CD4-positive, alpha-beta memory T cell (primary cell): ENCODE measurements at regions not wholly inside any gene's neighbourhood (a gene's known extent, or its start where the extent isn't known, plus 50 kb on each side); places are given as distances from the start of the nearest gene placed in this dataset.

Experiments used
- CTCF ChIA-PET: fragments of 350-600 bp; sonication (Branson Sonifier 250); formaldehyde crosslinking; loops from one replicate; lab custom pipeline; 2021; ENCODE audit warnings: inconsistent platforms; ENCODE audit not compliant: partially characterized antibody; lab: Charles Lee
- POLR2A ChIA-PET: fragments of 350-600 bp; sonication (Branson Sonifier 250); formaldehyde crosslinking; loops from one replicate; lab custom pipeline; 2021; ENCODE audit not compliant: partially characterized antibody; lab: Charles Lee
- DNase-seq, 5 donors: peaks; one replicate each; pipeline versions ENCODE4 v3.0.0 to v3.0.0-alpha.2; 2020 to 2022; ENCODE audit warnings: mixed read lengths in 1 of 5
- H3K27ac ChIP-seq: one replicate; pipeline ENCODE4 v1.7.0; 2013; ENCODE audit warnings: low read depth, low read length
- H3K27me3 ChIP-seq: 2 replicates; pipeline ENCODE4 v1.7.0; 2013; ENCODE audit warnings: mild to moderate bottlenecking, low read length, moderate library complexity; ENCODE audit not compliant: insufficient read depth
- H3K36me3 ChIP-seq: 2 replicates; pipeline ENCODE4 v1.7.0; 2013; ENCODE audit warnings: mild to moderate bottlenecking, low read length, moderate library complexity; ENCODE audit not compliant: insufficient read depth
- H3K4me1 ChIP-seq: 2 replicates; pipeline ENCODE4 v1.7.0; 2013; ENCODE audit warnings: mild to moderate bottlenecking, low read length, moderate library complexity; ENCODE audit not compliant: insufficient read depth
- H3K4me3 ChIP-seq, 2 donors: one replicate each; pipeline ENCODE4 v1.7.0; 2013; ENCODE audit warnings: low read length in 2 of 2, mild to moderate bottlenecking in 1 of 2
- H3K9me3 ChIP-seq, 2 donors: one replicate each; pipeline ENCODE4 v1.7.0; 2013; ENCODE audit warnings: low read length in 2 of 2, control low read depth in 1 of 2; ENCODE audit not compliant: control insufficient read depth in 1 of 2
- H3K27ac Mint-ChIP-seq, 7 donors: one replicate each; pipeline ENCODE4 v1.8.0; 2020 to 2021; ENCODE audit warnings: mixed read lengths in 7 of 7, mild to moderate bottlenecking in 6 of 7, inconsistent platforms in 3 of 7, moderate library complexity in 3 of 7
- H3K27me3 Mint-ChIP-seq, 2 donors: one replicate each; pipeline ENCODE4 v1.8.0; 2020 to 2021; ENCODE audit warnings: mixed read lengths in 2 of 2
- H3K36me3 Mint-ChIP-seq, 2 donors: one replicate each; pipeline ENCODE4 v1.8.0; 2020 to 2021; ENCODE audit warnings: mixed read lengths in 2 of 2, inconsistent platforms in 1 of 2, mild to moderate bottlenecking in 1 of 2
- H3K4me1 Mint-ChIP-seq, 4 donors: one replicate each; pipeline ENCODE4 v1.8.0; 2020 to 2021; ENCODE audit warnings: mixed read lengths in 4 of 4, mild to moderate bottlenecking in 1 of 4
- H3K4me3 Mint-ChIP-seq, 8 donors: one replicate each; pipeline ENCODE4 v1.8.0; 2020 to 2021; ENCODE audit warnings: mixed read lengths in 8 of 8, mild to moderate bottlenecking in 7 of 8, moderate library complexity in 6 of 8, inconsistent platforms in 3 of 8
- H3K9me3 Mint-ChIP-seq, 8 donors: one replicate each; pipeline ENCODE4 v1.8.0; 2020 to 2021; ENCODE audit warnings: mixed read lengths in 8 of 8, mild to moderate bottlenecking in 5 of 8, inconsistent platforms in 3 of 8, moderate library complexity in 1 of 8
- intact Hi-C: fragments of 100-400 bp; cut with micrococcal nuclease; formaldehyde crosslinking; loops from one replicate; pipeline ENCODE4 v1.15.1; 2023

- intact Hi-C loops, result no loop called here
- H3K9me3 Mint-ChIP-seq, result no peaks in the 10 kb centered on the region
These were observed 86.0 kb upstream of the TET2 start for GRCh38 chr4:105060628-105061027.

GRCh38 chr4:105061136-105061696 lies 85.5 kb upstream of the TET2 start:
- Histone ChIP-seq H3K36me3 (no peaks in the 10 kb centered on the region), H3K4me3 (no peak overlapping the region), H3K9me3 (no peaks in the 10 kb centered on the region), H3K27me3 (no peaks in the 10 kb centered on the region), H3K4me1 (peaks cover 18% of the 10 kb centered on the region), H3K27ac (no peak overlapping the region)
- no peaks in the 10 kb centered on the region for H3K9me3 Mint-ChIP-seq
- H3K27ac Mint-ChIP-seq, result peak overlapping the region; percentile 14 to 72 (median 64)
- DNase-seq, result peak; percentile 1 to 34 (median 20)
- H3K36me3 Mint-ChIP-seq, result no peaks in the 10 kb centered on the region
- H3K27me3 Mint-ChIP-seq, result no peaks in the 10 kb centered on the region
- intact Hi-C loops, result no loop called here
- POLR2A ChIA-PET, result interaction anchor here (1.4 kb wide), 1 partner anchor 413 kb away, joined by 4 read pairs; the partner anchor contains the start of gene PPA2
- H3K4me3 Mint-ChIP-seq, result peak overlapping the region in 6 of 8 donors; percentile 31 to 80 (median 60)
- CTCF ChIA-PET, result interaction anchor here (1.0 to 1.4 kb wide), 2 partner anchors 10 to 413 kb away, joined by 3 to 5 read pairs; partner anchors contain the start of gene PPA2
- peaks cover 19 to 23% (median 21%) of the 10 kb centered on the region in 4 donors for H3K4me1 Mint-ChIP-seq

More at GRCh38 chr4:105060628-105061027, 86.0 kb upstream of the TET2 start:
- Histone ChIP-seq H3K27me3 (no peaks in the 10 kb centered on the region), H3K4me1 (peaks cover 18% of the 10 kb centered on the region), H3K36me3 (no peaks in the 10 kb centered on the region), H3K9me3 (no peaks in the 10 kb centered on the region), H3K27ac (no peak overlapping the region), H3K4me3 (no peak overlapping the region)
- POLR2A ChIA-PET, result no interaction called here
- Mint-ChIP-seq H3K4me1 (peaks cover 19 to 23% (median 21%) of the 10 kb centered on the region in 4 donors), H3K27me3 (no peaks in the 10 kb centered on the region), H3K27ac (peak overlapping the region in 1 of 7 donors; percentile 0), H3K4me3 (no peak overlapping the region), H3K36me3 (no peaks in the 10 kb centered on the region)
- no peak for DNase-seq
- CTCF ChIA-PET, result interaction anchor here (1.0 to 1.4 kb wide), 2 partner anchors 9 to 413 kb away, joined by 3 to 5 read pairs; partner anchors contain the start of gene PPA2

- Mint-ChIP-seq H3K36me3 (no peaks in the 10 kb centered on the region), H3K4me3 (peak overlapping the region in 7 of 8 donors; percentile 31 to 80 (median 55)), H3K27me3 (no peaks in the 10 kb centered on the region), H3K4me1 (peaks cover 19 to 23% (median 21%) of the 10 kb centered on the region in 4 donors), H3K27ac (peak overlapping the region in 5 of 7 donors; percentile 14 to 70 (median 54)), H3K9me3 (no peaks in the 10 kb centered on the region)
- Histone ChIP-seq H3K9me3 (no peaks in the 10 kb centered on the region), H3K4me3 (no peak overlapping the region), H3K27me3 (no peaks in the 10 kb centered on the region), H3K27ac (no peak overlapping the region), H3K4me1 (peaks cover 18% of the 10 kb centered on the region), H3K36me3 (no peaks in the 10 kb centered on the region)
- intact Hi-C loops, result no loop called here
- DNase-seq, result no peak
- POLR2A ChIA-PET, result interaction anchor here (1.4 kb wide), 1 partner anchor 412 kb away, joined by 4 read pairs; the partner anchor contains the start of gene PPA2
- CTCF ChIA-PET, result interaction anchor here (1.4 kb wide), 1 partner anchor 412 kb away, joined by 5 read pairs; the partner anchor contains the start of gene PPA2
These were observed 84.9 kb upstream of the TET2 start for GRCh38 chr4:105061731-105062130.

- Mint-ChIP-seq H3K27me3 (peaks cover 0 to 2% of the 10 kb centered on the region in 2 donors), H3K4me3 (no peak overlapping the region), H3K27ac (no peak overlapping the region), H3K36me3 (no peaks in the 10 kb centered on the region), H3K4me1 (peaks cover 5 to 7% (median 6%) of the 10 kb centered on the region in 4 donors), H3K9me3 (no peaks in the 10 kb centered on the region)
- Histone ChIP-seq H3K27me3 (no peaks in the 10 kb centered on the region), H3K27ac (no peak overlapping the region), H3K9me3 (no peaks in the 10 kb centered on the region), H3K4me1 (peaks cover 8% of the 10 kb centered on the region), H3K36me3 (no peaks in the 10 kb centered on the region), H3K4me3 (no peak overlapping the region)
- POLR2A ChIA-PET, result no interaction called here
- CTCF ChIA-PET, result no interaction called here
- DNase-seq, result no peak
- intact Hi-C loops, result no loop called here
These were observed 80.3 kb upstream of the TET2 start for GRCh38 chr4:105066401-105066800.

GRCh38 chr4:105067431-105067830 lies 79.2 kb upstream of the TET2 start:
- H3K27me3 Mint-ChIP-seq, result peaks cover 0 to 2% of the 10 kb centered on the region in 2 donors
- no peaks in the 10 kb centered on the region for H3K9me3 Mint-ChIP-seq
- Histone ChIP-seq H3K9me3 (no peaks in the 10 kb centered on the region), H3K36me3 (no peaks in the 10 kb centered on the region), H3K27me3 (no peaks in the 10 kb centered on the region), H3K27ac (no peak overlapping the region), H3K4me1 (no peaks in the 10 kb centered on the region), H3K4me3 (no peak overlapping the region)
- H3K27ac Mint-ChIP-seq, result no peak overlapping the region
- intact Hi-C loops, result no loop called here
- H3K4me3 Mint-ChIP-seq, result no peak overlapping the region
- no peak for DNase-seq
- H3K4me1 Mint-ChIP-seq, result peaks cover 0 to 1% (median 0%) of the 10 kb centered on the region in 4 donors
- no peaks in the 10 kb centered on the region for H3K36me3 Mint-ChIP-seq
- ChIA-PET POLR2A (no interaction called here), CTCF (interaction anchor here (0.7 kb wide), 1 partner anchor 26 kb away, joined by 3 read pairs; no protein-coding TSS in a partner anchor)

GRCh38 chr4:105067946-105068345 lies 78.7 kb upstream of the TET2 start:
- ChIA-PET POLR2A (no interaction called here), CTCF (interaction anchor here (0.8 kb wide), 1 partner anchor 20 kb away, joined by 5 read pairs; no protein-coding TSS in a partner anchor)
- Mint-ChIP-seq H3K27ac (no peak overlapping the region), H3K4me1 (peaks cover 0 to 1% (median 0%) of the 10 kb centered on the region in 4 donors), H3K27me3 (peaks cover 0 to 2% of the 10 kb centered on the region in 2 donors), H3K4me3 (no peak overlapping the region), H3K36me3 (no peaks in the 10 kb centered on the region), H3K9me3 (no peaks in the 10 kb centered on the region)
- H3K4me3 ChIP-seq, result no peak overlapping the region
- H3K4me1 ChIP-seq, result no peaks in the 10 kb centered on the region
- no peaks in the 10 kb centered on the region for H3K9me3 ChIP-seq
- no peak for DNase-seq
- H3K27ac ChIP-seq, result no peak overlapping the region
- H3K27me3 ChIP-seq, result no peaks in the 10 kb centered on the region
- intact Hi-C loops, result no loop called here
- H3K36me3 ChIP-seq, result no peaks in the 10 kb centered on the region

- Histone ChIP-seq H3K36me3 (no peaks in the 10 kb centered on the region), H3K4me1 (no peaks in the 10 kb centered on the region), H3K27me3 (no peaks in the 10 kb centered on the region), H3K27ac (no peak overlapping the region), H3K9me3 (no peaks in the 10 kb centered on the region), H3K4me3 (no peak overlapping the region)
- no peak overlapping the region for H3K27ac Mint-ChIP-seq
- ChIA-PET POLR2A (no interaction called here), CTCF (interaction anchor here (0.8 kb wide), 1 partner anchor 19 kb away, joined by 5 read pairs; no protein-coding TSS in a partner anchor)
- no peak for DNase-seq
- H3K27me3 Mint-ChIP-seq, result peaks cover 0 to 2% of the 10 kb centered on the region in 2 donors
- H3K4me3 Mint-ChIP-seq, result no peak overlapping the region
- peaks cover 0 to 1% (median 0%) of the 10 kb centered on the region in 4 donors for H3K4me1 Mint-ChIP-seq
- no peaks in the 10 kb centered on the region for H3K9me3 Mint-ChIP-seq
- H3K36me3 Mint-ChIP-seq, result no peaks in the 10 kb centered on the region
- intact Hi-C loops, result no loop called here
These were observed 78.2 kb upstream of the TET2 start for GRCh38 chr4:105068516-105068915.
